PC-9 (cell line): ENCODE measurements at regions not wholly inside any gene's neighbourhood (a gene's known extent, or its start where the extent isn't known, plus 50 kb on each side); places are given as distances from the start of the nearest gene placed in this dataset.

Experiments
- CTCF ChIP-seq: fragments of 200-600 bp; sonication (generic); conservative IDR thresholded peaks from 2 replicates; pipeline ENCODE4 v1.6.1; 2017; ENCODE audit warnings: mixed run types, antibody characterized with exemption, mild to moderate bottlenecking, moderate library complexity
- EZH2 ChIP-seq: fragments of 200-600 bp; sonication (generic); IDR thresholded peaks from 2 replicates; pipeline ENCODE4 v1.8.0; 2017; ENCODE audit warnings: antibody characterized with exemption, low read depth

DNA sequence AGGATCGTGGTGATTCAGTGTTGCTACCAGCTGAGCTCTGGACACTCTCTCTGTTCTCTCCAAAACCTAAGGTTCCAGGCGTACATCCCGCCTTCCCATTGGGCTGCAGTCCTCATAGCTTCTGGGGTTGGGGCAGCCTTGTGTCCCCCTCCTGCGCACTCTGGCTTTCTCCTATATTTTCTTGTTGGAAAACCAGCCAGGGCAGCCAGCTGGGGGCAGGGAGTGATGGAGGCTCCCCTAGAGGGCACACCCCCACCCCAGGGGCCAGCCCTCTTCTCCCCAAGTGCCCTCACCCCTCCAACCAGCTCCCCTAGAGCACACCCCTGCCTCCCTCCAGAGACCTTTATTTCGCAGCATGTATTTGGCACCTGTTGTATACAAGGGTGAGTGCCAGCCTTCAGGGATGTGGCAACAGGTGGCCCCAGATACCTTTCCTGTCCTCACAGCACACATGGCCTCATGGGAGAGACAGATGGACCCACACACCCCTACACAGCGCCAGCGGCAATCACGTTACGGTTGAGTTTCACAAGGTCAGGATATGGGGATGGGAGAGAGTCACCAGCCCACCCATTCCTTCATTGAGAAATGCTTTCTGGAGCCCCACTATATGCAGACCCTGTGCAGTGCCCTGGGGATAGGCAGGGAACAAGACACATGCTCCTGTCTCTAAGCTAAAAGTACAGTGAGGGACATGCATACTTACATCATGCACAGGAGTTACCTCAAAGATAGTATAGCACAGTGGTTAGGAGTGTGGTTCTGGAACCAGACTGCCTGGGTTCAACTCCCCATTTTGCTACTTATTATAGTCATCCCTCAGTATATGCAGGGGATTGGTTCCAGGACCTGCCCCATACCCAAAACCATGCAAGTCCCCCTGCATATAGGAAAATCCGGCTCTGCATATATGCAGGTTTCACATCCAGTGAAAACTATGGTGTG is 141.1 kb downstream of the PHETA1 start:
- TF ChIP-seq CTCF: no peak
- no peak for TF ChIP-seq EZH2
